H1 (cell line): ENCODE measurements at regions not wholly inside any gene's neighbourhood (a gene's known extent, or its start where the extent isn't known, plus 50 kb on each side); places are given as distances from the start of the nearest gene placed in this dataset.

ENCODE experiments used
- BACH1 ChIP-seq: IDR thresholded peaks from 2 replicates; pipeline ENCODE4 v1.6.1; 2012; ENCODE audit warnings: low read length, improper control_type of control experiment
- GABPA ChIP-seq: IDR thresholded peaks from 2 replicates; pipeline ENCODE4 v1.6.1; 2011; ENCODE audit warnings: mild to moderate bottlenecking, low read length, moderate library complexity, borderline replicate concordance; ENCODE audit not compliant: insufficient read depth
- RAD21 ChIP-seq, 2 experiments: IDR thresholded peaks in 1 of 2; conservative IDR thresholded peaks in 1 of 2; 2 replicates each; pipeline ENCODE4 v1.6.1; 2011; ENCODE audit warnings: low read depth in 2 of 2, low read length in 2 of 2, improper control_type of control experiment in 1 of 2, inconsistent platforms in 1 of 2, mild to moderate bottlenecking in 1 of 2, moderate library complexity in 1 of 2
- SRF ChIP-seq: IDR thresholded peaks from 2 replicates; pipeline ENCODE4 v1.6.1; 2011; ENCODE audit warnings: mild to moderate bottlenecking, low read depth, low read length, moderate library complexity

DNA sequence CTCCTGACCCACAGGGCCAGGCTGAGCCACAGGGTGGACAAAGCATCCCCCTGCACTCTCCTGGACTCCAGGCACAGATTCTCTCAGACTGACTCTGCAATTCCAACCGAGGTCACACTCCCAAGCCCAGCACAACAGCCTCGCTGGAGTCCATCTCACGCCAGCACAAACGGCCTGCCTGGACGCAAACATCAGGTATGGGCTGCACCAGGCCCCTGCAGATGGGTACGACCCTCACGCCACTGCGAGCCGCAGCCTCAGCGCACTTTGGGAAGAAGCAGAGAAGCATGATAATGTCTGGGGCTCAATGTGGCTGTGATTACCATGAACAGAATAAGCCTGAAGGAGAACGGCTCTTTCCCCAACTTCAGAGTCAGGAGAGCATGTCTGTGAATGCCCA lies 66.4 kb upstream of the CFAP46 start (continued):
- no peak for TF ChIP-seq SRF
- no peak for TF ChIP-seq BACH1
- TF ChIP-seq GABPA = no peak
- no peak for TF ChIP-seq RAD21 (IDR thresholded peaks at IDR 0.05 in 1 of 2, conservative IDR thresholded peaks at IDR 0.05 in 1 of 2; ENCODE audit: low read depth in 2 of 2, low read length in 2 of 2)
